ENCODE measurements at regions not wholly inside any gene's neighbourhood (a gene's known extent, or its start where the extent isn't known, plus 50 kb on each side); places are given as distances from the start of the nearest gene placed in this dataset.

DNA sequence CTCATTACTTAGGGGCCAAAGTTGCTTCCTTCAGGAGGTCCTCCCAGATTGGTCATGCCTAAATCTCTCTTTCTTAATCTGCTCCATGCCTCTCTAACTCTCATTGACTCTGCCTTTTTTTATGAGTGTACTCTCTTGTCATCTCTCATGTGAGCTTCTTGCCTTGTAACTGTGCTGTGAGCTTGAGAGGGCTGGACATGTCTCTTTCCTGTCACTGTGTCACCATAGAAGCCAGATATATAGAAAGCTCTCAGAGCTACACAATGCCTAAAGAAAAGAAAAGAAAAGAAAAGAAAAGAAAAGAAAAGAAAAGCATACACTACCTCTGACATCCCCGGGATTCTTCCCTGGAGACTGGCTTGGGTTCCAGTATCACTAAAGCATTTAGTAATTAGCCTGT, 161.5 kb upstream of the SKOR2 start:
- TF ChIP-seq, protein P1, sequence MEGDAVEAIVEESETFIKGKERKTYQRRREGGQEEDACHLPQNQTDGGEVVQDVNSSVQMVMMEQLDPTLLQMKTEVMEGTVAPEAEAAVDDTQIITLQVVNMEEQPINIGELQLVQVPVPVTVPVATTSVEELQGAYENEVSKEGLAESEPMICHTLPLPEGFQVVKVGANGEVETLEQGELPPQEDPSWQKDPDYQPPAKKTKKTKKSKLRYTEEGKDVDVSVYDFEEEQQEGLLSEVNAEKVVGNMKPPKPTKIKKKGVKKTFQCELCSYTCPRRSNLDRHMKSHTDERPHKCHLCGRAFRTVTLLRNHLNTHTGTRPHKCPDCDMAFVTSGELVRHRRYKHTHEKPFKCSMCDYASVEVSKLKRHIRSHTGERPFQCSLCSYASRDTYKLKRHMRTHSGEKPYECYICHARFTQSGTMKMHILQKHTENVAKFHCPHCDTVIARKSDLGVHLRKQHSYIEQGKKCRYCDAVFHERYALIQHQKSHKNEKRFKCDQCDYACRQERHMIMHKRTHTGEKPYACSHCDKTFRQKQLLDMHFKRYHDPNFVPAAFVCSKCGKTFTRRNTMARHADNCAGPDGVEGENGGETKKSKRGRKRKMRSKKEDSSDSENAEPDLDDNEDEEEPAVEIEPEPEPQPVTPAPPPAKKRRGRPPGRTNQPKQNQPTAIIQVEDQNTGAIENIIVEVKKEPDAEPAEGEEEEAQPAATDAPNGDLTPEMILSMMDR (IDR thresholded peaks at IDR 0.05): no peak
- TF ChIP-seq POLR2AphosphoS5 (IDR thresholded peaks at IDR 0.05; ENCODE audit: low read depth, low read length): no peak

Data from Panc1 (cell line).